CD4-positive, alpha-beta memory T cell (primary cell): ENCODE measurements at regions not wholly inside any gene's neighbourhood (a gene's known extent, or its start where the extent isn't known, plus 50 kb on each side); places are given as distances from the start of the nearest gene placed in this dataset.

Source experiments
- CTCF ChIA-PET: fragments of 350-600 bp; sonication (Branson Sonifier 250); formaldehyde crosslinking; loops from one replicate; lab custom pipeline; 2021; ENCODE audit warnings: inconsistent platforms; ENCODE audit not compliant: partially characterized antibody; lab: Charles Lee
- POLR2A ChIA-PET: fragments of 350-600 bp; sonication (Branson Sonifier 250); formaldehyde crosslinking; loops from one replicate; lab custom pipeline; 2021; ENCODE audit not compliant: partially characterized antibody; lab: Charles Lee
- DNase-seq, 5 donors: peaks; one replicate each; pipeline versions ENCODE4 v3.0.0 to v3.0.0-alpha.2; 2020 to 2022; ENCODE audit warnings: mixed read lengths in 1 of 5
- H3K27ac ChIP-seq: one replicate; pipeline ENCODE4 v1.7.0; 2013; ENCODE audit warnings: low read depth, low read length
- H3K27me3 ChIP-seq: 2 replicates; pipeline ENCODE4 v1.7.0; 2013; ENCODE audit warnings: mild to moderate bottlenecking, low read length, moderate library complexity; ENCODE audit not compliant: insufficient read depth
- H3K36me3 ChIP-seq: 2 replicates; pipeline ENCODE4 v1.7.0; 2013; ENCODE audit warnings: mild to moderate bottlenecking, low read length, moderate library complexity; ENCODE audit not compliant: insufficient read depth
- H3K4me1 ChIP-seq: 2 replicates; pipeline ENCODE4 v1.7.0; 2013; ENCODE audit warnings: mild to moderate bottlenecking, low read length, moderate library complexity; ENCODE audit not compliant: insufficient read depth
- H3K4me3 ChIP-seq, 2 donors: one replicate each; pipeline ENCODE4 v1.7.0; 2013; ENCODE audit warnings: low read length in 2 of 2, mild to moderate bottlenecking in 1 of 2
- H3K9me3 ChIP-seq, 2 donors: one replicate each; pipeline ENCODE4 v1.7.0; 2013; ENCODE audit warnings: low read length in 2 of 2, control low read depth in 1 of 2; ENCODE audit not compliant: control insufficient read depth in 1 of 2
- H3K27ac Mint-ChIP-seq, 7 donors: one replicate each; pipeline ENCODE4 v1.8.0; 2020 to 2021; ENCODE audit warnings: mixed read lengths in 7 of 7, mild to moderate bottlenecking in 6 of 7, inconsistent platforms in 3 of 7, moderate library complexity in 3 of 7
- H3K27me3 Mint-ChIP-seq, 2 donors: one replicate each; pipeline ENCODE4 v1.8.0; 2020 to 2021; ENCODE audit warnings: mixed read lengths in 2 of 2
- H3K36me3 Mint-ChIP-seq, 2 donors: one replicate each; pipeline ENCODE4 v1.8.0; 2020 to 2021; ENCODE audit warnings: mixed read lengths in 2 of 2, inconsistent platforms in 1 of 2, mild to moderate bottlenecking in 1 of 2
- H3K4me1 Mint-ChIP-seq, 4 donors: one replicate each; pipeline ENCODE4 v1.8.0; 2020 to 2021; ENCODE audit warnings: mixed read lengths in 4 of 4, mild to moderate bottlenecking in 1 of 4
- H3K4me3 Mint-ChIP-seq, 8 donors: one replicate each; pipeline ENCODE4 v1.8.0; 2020 to 2021; ENCODE audit warnings: mixed read lengths in 8 of 8, mild to moderate bottlenecking in 7 of 8, moderate library complexity in 6 of 8, inconsistent platforms in 3 of 8
- H3K9me3 Mint-ChIP-seq, 8 donors: one replicate each; pipeline ENCODE4 v1.8.0; 2020 to 2021; ENCODE audit warnings: mixed read lengths in 8 of 8, mild to moderate bottlenecking in 5 of 8, inconsistent platforms in 3 of 8, moderate library complexity in 1 of 8
- intact Hi-C: fragments of 100-400 bp; cut with micrococcal nuclease; formaldehyde crosslinking; loops from one replicate; pipeline ENCODE4 v1.15.1; 2023

DNA sequence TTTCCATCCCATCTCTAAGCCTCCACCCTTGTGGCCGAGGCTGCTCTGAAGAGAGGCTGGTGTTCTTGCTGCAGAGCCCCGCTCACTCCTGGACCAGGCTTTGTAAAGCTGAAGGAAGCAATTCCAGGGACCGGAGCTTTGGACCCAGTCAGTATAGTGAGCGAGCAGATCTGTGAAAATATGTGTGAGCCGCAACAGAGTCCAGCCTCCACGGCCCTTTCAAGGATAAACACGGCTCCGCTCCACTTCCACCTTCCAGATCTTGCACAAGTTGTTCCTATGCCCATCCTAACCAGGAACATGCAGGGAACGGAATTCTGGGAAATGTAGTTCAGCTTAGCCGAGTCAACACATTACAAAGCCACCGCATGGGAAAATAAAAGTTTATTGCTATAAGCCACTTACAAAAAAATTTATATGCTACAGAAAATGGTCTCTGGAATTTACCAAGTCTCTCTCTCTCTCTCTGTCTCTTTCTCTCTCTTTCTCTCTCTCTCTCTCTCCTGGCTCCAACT is 151.7 kb upstream of the ZNF521 start:
- ChIA-PET CTCF (no interaction called here), POLR2A (no interaction called here)
- Histone ChIP-seq H3K36me3 (no peaks in the 10 kb centered on the region), H3K4me3 (no peak overlapping the region), H3K9me3 (no peaks in the 10 kb centered on the region), H3K4me1 (no peaks in the 10 kb centered on the region), H3K27me3 (no peaks in the 10 kb centered on the region), H3K27ac (no peak overlapping the region)
- intact Hi-C loops = no loop called here
- Mint-ChIP-seq H3K27me3 (peaks cover 2 to 3% of the 10 kb centered on the region in 2 donors), H3K4me1 (no peaks in the 10 kb centered on the region), H3K27ac (no peak overlapping the region), H3K36me3 (no peaks in the 10 kb centered on the region), H3K4me3 (no peak overlapping the region), H3K9me3 (peaks cover 0 to 3% (median 0%) of the 10 kb centered on the region in 8 donors)
- DNase-seq = no peak

DNA sequence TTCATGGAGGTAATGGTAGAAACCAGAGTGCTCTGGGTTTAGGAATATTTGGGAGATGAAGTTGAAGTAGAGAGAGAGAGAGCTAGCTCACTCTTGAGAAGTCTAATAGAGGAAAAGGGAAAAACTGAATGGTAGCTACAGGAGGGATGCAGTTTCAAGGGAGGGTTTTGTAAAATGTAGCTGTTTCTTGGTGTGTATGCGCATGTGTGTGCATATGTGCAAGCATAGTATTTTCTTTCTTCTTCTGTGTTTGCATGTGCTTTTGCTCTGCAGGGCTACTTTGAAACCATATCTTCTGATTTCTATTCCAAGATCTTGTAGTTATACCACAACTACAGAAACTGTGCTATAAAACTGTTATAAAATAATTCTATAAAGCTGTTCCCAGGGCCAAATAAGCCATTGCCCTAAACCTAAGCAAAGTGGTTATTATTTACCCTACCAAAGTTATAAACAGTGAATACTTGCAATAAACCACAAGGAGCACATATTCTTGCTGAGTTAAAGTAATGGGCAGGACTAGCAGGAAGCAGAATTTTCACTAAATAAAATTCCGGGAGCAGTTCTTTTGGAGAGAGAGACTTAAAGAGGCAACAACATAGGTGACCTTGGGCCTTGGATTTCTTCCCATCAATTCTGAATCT is 145.3 kb upstream of the ZNF521 start:
- intact Hi-C loops = no loop called here
- Histone ChIP-seq H3K27ac (no peak overlapping the region), H3K4me1 (no peaks in the 10 kb centered on the region), H3K4me3 (no peak overlapping the region), H3K9me3 (no peaks in the 10 kb centered on the region), H3K27me3 (no peaks in the 10 kb centered on the region), H3K36me3 (no peaks in the 10 kb centered on the region)
- H3K27me3 Mint-ChIP-seq = peaks cover 0 to 2% of the 10 kb centered on the region in 2 donors
- ChIA-PET POLR2A (no interaction called here), CTCF (no interaction called here)
- no peak overlapping the region for H3K4me3 Mint-ChIP-seq
- H3K36me3 Mint-ChIP-seq = no peaks in the 10 kb centered on the region
- peaks cover 0 to 13% (median 3%) of the 10 kb centered on the region in 8 donors for H3K9me3 Mint-ChIP-seq
- no peaks in the 10 kb centered on the region for H3K4me1 Mint-ChIP-seq
- no peak overlapping the region for H3K27ac Mint-ChIP-seq
- no peak for DNase-seq

DNA sequence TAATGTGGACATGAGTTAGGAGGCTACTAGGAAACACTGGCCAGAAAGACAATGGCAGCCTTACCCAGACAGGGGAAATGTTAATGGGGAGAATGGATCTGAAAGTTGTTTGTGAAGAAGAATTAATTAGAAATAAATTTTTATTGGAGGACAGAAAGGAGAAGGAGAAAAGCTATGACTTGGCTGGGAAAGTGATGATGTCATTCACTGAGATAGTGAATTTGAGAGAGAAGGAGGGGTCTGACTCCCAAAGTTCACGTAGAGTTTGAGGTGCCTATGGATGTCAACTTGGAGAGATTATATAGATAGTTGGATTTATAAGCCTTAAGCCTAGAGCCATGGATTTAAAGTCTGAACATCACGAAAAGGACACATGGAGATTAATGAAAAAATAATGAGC is 144.6 kb upstream of the ZNF521 start:
- Histone ChIP-seq H3K4me3 (no peak overlapping the region), H3K27me3 (no peaks in the 10 kb centered on the region), H3K36me3 (no peaks in the 10 kb centered on the region), H3K4me1 (no peaks in the 10 kb centered on the region), H3K27ac (no peak overlapping the region), H3K9me3 (no peaks in the 10 kb centered on the region)
- POLR2A ChIA-PET = no interaction called here
- Mint-ChIP-seq H3K9me3 (peaks cover 0 to 13% (median 3%) of the 10 kb centered on the region in 8 donors), H3K4me3 (no peak overlapping the region), H3K36me3 (no peaks in the 10 kb centered on the region), H3K27ac (no peak overlapping the region), H3K4me1 (no peaks in the 10 kb centered on the region), H3K27me3 (peaks cover 0 to under 1% of the 10 kb centered on the region in 2 donors)
- DNase-seq = no peak
- intact Hi-C loops = no loop called here
- CTCF ChIA-PET = no interaction called here

DNA sequence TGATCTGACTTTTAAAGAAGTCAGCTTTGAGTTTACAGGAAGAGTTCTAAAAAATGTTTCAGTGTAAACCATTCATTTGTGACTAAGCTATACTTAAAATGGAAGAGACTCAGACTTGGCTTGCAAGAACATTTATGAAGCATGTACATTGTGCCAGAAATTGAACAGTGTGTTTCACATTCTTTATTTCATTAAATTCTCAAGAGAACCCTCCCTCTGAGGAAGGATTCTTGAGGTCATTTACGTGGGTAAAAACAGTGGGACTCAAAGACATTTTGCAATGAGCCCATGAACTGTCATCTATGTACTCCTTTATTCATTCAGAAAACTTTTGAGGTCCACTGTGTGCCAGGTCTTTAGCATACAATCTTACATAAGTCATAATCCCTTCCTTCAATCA is 143.6 kb upstream of the ZNF521 start:
- H3K9me3 Mint-ChIP-seq = peaks cover 0 to 13% (median 4%) of the 10 kb centered on the region in 8 donors
- H3K27ac Mint-ChIP-seq = no peak overlapping the region
- no peaks in the 10 kb centered on the region for H3K4me1 ChIP-seq
- ChIA-PET POLR2A (no interaction called here), CTCF (no interaction called here)
- no peak overlapping the region for H3K4me3 ChIP-seq
- no peak for DNase-seq
- H3K27ac ChIP-seq = no peak overlapping the region
- no peak overlapping the region for H3K4me3 Mint-ChIP-seq
- no peaks in the 10 kb centered on the region for H3K27me3 ChIP-seq
- intact Hi-C loops = no loop called here
- H3K27me3 Mint-ChIP-seq = no peaks in the 10 kb centered on the region
- H3K4me1 Mint-ChIP-seq = no peaks in the 10 kb centered on the region
- no peaks in the 10 kb centered on the region for H3K9me3 ChIP-seq
- no peaks in the 10 kb centered on the region for H3K36me3 Mint-ChIP-seq
- no peaks in the 10 kb centered on the region for H3K36me3 ChIP-seq

DNA sequence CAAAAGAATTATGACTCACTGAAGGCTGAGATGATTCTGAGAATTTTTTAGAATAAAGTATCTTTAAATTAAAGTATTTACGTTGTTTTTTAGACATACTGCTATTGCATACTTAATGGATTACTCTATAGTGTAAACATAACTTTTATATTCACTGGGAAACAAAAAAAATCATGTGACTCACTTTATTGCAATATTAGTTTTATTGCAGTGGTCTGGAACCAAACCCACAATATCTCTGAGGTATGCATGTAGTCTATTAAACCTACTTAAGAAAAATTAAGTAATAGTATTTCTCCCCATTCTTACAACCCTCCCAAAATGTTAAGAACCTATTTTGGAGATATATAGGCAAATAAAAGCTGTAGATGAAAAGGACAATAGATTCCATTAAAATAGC is 142.9 kb upstream of the ZNF521 start:
- Mint-ChIP-seq H3K9me3 (peaks cover 0 to 16% (median 4%) of the 10 kb centered on the region in 8 donors), H3K27me3 (no peaks in the 10 kb centered on the region), H3K4me3 (no peak overlapping the region), H3K27ac (no peak overlapping the region), H3K36me3 (no peaks in the 10 kb centered on the region), H3K4me1 (no peaks in the 10 kb centered on the region)
- ChIA-PET CTCF (no interaction called here), POLR2A (no interaction called here)
- intact Hi-C loops = no loop called here
- no peak for DNase-seq
- Histone ChIP-seq H3K9me3 (no peaks in the 10 kb centered on the region), H3K4me1 (no peaks in the 10 kb centered on the region), H3K4me3 (no peak overlapping the region), H3K27me3 (no peaks in the 10 kb centered on the region), H3K27ac (no peak overlapping the region), H3K36me3 (no peaks in the 10 kb centered on the region)

- Histone ChIP-seq H3K36me3 (no peaks in the 10 kb centered on the region), H3K9me3 (no peaks in the 10 kb centered on the region), H3K27me3 (no peaks in the 10 kb centered on the region), H3K4me1 (no peaks in the 10 kb centered on the region), H3K4me3 (no peak overlapping the region), H3K27ac (no peak overlapping the region)
- CTCF ChIA-PET = no interaction called here
- POLR2A ChIA-PET = no interaction called here
- Mint-ChIP-seq H3K9me3 (peaks cover 0 to 16% (median 4%) of the 10 kb centered on the region in 8 donors), H3K4me1 (no peaks in the 10 kb centered on the region), H3K4me3 (no peak overlapping the region), H3K36me3 (no peaks in the 10 kb centered on the region), H3K27me3 (no peaks in the 10 kb centered on the region), H3K27ac (no peak overlapping the region)
- no peak for DNase-seq
- intact Hi-C loops = no loop called here
Observed at GRCh38 chr18:25493401-25493800, 141.4 kb upstream of the ZNF521 start.

GRCh38 chr18:25490316-25490715 is 138.3 kb upstream of the ZNF521 start:
- no peak for DNase-seq

More at GRCh38 chr18:25490316-25490715, 138.3 kb upstream of the ZNF521 start:
- no peaks in the 10 kb centered on the region for H3K4me1 ChIP-seq
- Mint-ChIP-seq H3K27me3 (no peaks in the 10 kb centered on the region), H3K4me1 (no peaks in the 10 kb centered on the region), H3K36me3 (no peaks in the 10 kb centered on the region), H3K27ac (no peak overlapping the region), H3K9me3 (peaks cover 0 to 6% (median 3%) of the 10 kb centered on the region in 8 donors), H3K4me3 (no peak overlapping the region)
- intact Hi-C loops = no loop called here
- no peaks in the 10 kb centered on the region for H3K9me3 ChIP-seq
- POLR2A ChIA-PET = no interaction called here
- no peak overlapping the region for H3K27ac ChIP-seq
- H3K36me3 ChIP-seq = no peaks in the 10 kb centered on the region
- H3K4me3 ChIP-seq = no peak overlapping the region
- no peaks in the 10 kb centered on the region for H3K27me3 ChIP-seq
- CTCF ChIA-PET = no interaction called here
